Activated T-cell treated with anti-CD3 and anti-CD28 coated beads, Interleukin-2, amount 50 U/mL, for 72 hours (primary cell): ENCODE measurements at regions not wholly inside any gene's neighbourhood (a gene's known extent, or its start where the extent isn't known, plus 50 kb on each side); places are given as distances from the start of the nearest gene placed in this dataset.

ENCODE experiments used
- ATAC-seq, 2 donors: fragments of 150-1000 bp; cut with Tn5 transposase; replicated peaks in 1 of 2; 2 replicates each; pipeline ENCODE4 v1.10.0; 2021; ENCODE audit warnings: moderate library complexity in 2 of 2, mild to moderate bottlenecking in 1 of 2
- DNase-seq, 2 donors: peaks; one replicate each; pipeline ENCODE4 v3.0.0; 2021 to 2022; ENCODE audit warnings: mixed read lengths in 1 of 2
- H3K27ac Mint-ChIP-seq: one replicate; pipeline ENCODE4 v1.8.0; 2022; ENCODE audit warnings: mild to moderate bottlenecking, moderate library complexity, mixed read lengths
- H3K27me3 Mint-ChIP-seq: one replicate; pipeline ENCODE4 v1.8.0; 2022; ENCODE audit warnings: low read depth, mixed read lengths
- H3K36me3 Mint-ChIP-seq, 2 donors: one replicate each; pipeline ENCODE4 v1.8.0; 2022; ENCODE audit warnings: mixed read lengths in 2 of 2, mild to moderate bottlenecking in 1 of 2; ENCODE audit not compliant: insufficient read depth in 2 of 2
- H3K4me1 Mint-ChIP-seq: one replicate; pipeline ENCODE4 v1.8.0; 2022; ENCODE audit warnings: low read depth, mixed read lengths
- H3K4me3 Mint-ChIP-seq, 2 donors: one replicate each; pipeline ENCODE4 v1.8.0; 2022; ENCODE audit warnings: mild to moderate bottlenecking in 2 of 2, mixed read lengths in 2 of 2, moderate library complexity in 2 of 2
- H3K9me3 Mint-ChIP-seq, 2 donors: one replicate each; pipeline ENCODE4 v1.8.0; 2022; ENCODE audit warnings: mixed read lengths in 2 of 2

DNA sequence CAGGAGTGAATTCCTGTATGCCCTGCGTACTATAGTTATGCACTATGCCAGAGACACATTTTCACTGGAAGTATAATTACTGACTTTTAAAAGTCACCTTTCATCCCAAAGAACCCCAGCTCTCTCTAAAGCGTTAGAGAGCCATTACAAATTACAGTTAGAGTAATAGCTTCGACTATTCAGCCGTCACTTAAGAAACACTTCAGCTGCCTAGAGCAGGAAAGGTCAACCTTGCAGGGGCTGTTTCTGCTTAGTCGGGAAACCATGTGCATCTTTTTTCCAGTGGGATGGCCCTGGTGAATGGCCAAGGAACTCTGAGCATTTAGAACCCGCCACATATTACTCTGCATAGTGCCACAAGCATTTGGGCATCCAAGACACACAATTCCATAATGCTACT lies 235.9 kb downstream of the ARRDC4 start:
- Mint-ChIP-seq H3K4me1 (no peaks in the 10 kb centered on the region), H3K36me3 (no peaks in the 10 kb centered on the region), H3K9me3 (peaks cover 0 to 2% of the 10 kb centered on the region in 2 donors), H3K27ac (no peak overlapping the region), H3K27me3 (peaks cover 14% of the 10 kb centered on the region), H3K4me3 (no peak overlapping the region)
- ATAC-seq (no peak), DNase-seq (no peak)

DNA sequence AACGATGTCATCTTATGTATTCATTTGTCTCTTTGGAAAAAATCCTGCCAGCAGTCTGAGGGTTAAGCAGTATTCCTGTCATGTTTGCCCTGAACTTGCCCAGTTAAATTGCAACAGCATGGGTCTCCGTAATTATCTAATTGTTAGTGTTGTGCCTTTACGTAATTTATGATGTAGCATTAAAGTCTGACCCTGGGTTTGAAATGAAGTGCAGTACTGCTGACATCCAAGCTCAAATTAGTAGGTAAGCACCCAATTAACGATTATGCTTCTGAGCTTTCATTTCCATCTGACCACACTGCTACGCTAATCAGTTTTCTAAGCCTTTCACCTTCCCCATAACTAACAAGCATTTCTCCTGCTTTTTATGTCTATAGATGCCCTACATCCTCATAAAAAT lies 241.8 kb downstream of the ARRDC4 start:
- no peak for ATAC-seq
- no peak for DNase-seq
- H3K4me1 Mint-ChIP-seq = no peaks in the 10 kb centered on the region
- no peak overlapping the region for H3K27ac Mint-ChIP-seq
- H3K36me3 Mint-ChIP-seq = no peaks in the 10 kb centered on the region
- H3K27me3 Mint-ChIP-seq = peaks cover 14% of the 10 kb centered on the region
- H3K4me3 Mint-ChIP-seq = no peak overlapping the region
- H3K9me3 Mint-ChIP-seq = peaks cover 0 to 2% of the 10 kb centered on the region in 2 donors

DNA sequence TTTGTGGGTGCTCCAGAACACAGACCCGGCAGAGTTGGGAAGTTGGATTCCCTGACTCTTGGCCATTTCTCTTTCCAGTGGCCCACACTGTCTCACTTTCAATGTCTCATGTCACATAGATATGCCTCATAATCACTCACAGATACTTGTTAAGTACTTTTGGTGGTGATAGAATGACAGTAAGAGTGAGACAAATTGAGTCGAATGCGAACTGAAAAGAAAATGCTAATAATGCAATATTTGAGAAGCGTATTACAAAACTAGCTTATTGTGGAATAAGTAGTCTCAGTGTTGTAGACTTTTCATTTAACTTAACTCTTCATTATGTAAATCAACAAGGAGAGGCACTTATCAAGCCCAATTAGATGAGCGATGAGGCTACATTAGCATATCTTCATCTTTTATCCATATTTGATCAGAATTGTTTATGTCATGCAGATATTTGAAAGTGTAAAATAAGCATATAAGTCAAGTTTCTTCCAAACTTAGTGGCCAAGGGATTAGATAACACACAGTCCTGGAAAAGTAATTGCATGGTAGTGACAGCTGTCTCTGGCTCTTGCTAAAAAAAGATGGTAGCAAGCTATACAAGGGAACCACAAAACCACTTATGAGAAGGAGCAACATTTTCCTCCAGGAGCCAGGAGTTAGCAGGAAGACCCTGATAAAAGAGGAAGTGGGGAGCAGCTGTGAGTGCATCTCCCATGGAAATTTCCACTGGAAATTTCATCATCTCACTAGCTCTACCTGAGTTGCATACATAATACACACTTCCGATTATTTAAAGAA lies 243.6 kb downstream of the ARRDC4 start:
- H3K9me3 Mint-ChIP-seq = no peaks in the 10 kb centered on the region
- H3K27ac Mint-ChIP-seq = no peak overlapping the region
- H3K4me3 Mint-ChIP-seq = no peak overlapping the region
- H3K4me1 Mint-ChIP-seq = no peaks in the 10 kb centered on the region
- peaks cover 10% of the 10 kb centered on the region for H3K27me3 Mint-ChIP-seq
- ATAC-seq (no peak), DNase-seq (no peak)
- no peaks in the 10 kb centered on the region for H3K36me3 Mint-ChIP-seq

- no peak overlapping the region for H3K4me3 Mint-ChIP-seq
- ATAC-seq (no peak), DNase-seq (no peak)
- H3K27ac Mint-ChIP-seq = no peak overlapping the region
- no peaks in the 10 kb centered on the region for H3K36me3 Mint-ChIP-seq
- no peaks in the 10 kb centered on the region for H3K9me3 Mint-ChIP-seq
- H3K4me1 Mint-ChIP-seq = no peaks in the 10 kb centered on the region
- H3K27me3 Mint-ChIP-seq = peaks cover 9% of the 10 kb centered on the region
Observed at GRCh38 chr15:98207928-98208327, 247.4 kb downstream of the ARRDC4 start.

DNA sequence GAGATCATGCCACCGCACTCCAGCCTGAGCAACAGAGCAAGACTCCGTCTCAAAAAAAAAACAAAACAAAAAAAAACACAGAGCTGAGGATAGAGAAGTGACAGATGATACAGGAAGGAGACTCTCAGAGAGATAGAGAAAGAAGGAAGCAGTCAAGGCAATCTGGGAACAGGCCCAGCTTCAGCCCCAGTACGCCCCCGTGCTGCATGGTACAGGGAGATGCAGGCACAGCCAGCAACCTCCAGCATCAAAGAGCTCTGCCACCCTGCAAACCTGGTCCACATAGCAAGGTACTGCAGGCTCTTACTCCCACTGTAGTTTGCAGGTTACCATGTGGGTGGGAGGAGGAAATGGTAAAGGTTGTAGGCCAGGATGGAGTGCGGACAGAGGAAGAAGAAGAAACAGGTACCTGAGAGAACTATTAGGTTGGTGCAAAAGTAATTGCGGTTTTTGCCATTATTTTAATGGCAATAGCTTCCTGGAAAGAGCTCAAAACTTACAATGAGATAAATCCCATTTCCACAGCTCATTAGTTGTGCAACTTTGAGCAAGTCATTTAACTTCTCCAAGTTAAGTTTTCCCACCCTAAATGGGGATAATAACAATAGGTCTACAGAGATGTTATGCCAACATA lies 253.0 kb downstream of the ARRDC4 start:
- Mint-ChIP-seq H3K27ac (no peak overlapping the region), H3K4me3 (no peak overlapping the region), H3K4me1 (no peaks in the 10 kb centered on the region), H3K36me3 (no peaks in the 10 kb centered on the region), H3K9me3 (no peaks in the 10 kb centered on the region), H3K27me3 (peaks cover 5% of the 10 kb centered on the region)
- DNase-seq (no peak), ATAC-seq (no peak)

- no peaks in the 10 kb centered on the region for H3K36me3 Mint-ChIP-seq
- no peaks in the 10 kb centered on the region for H3K9me3 Mint-ChIP-seq
- H3K27ac Mint-ChIP-seq = no peak overlapping the region
- H3K4me1 Mint-ChIP-seq = no peaks in the 10 kb centered on the region
- no peak for ATAC-seq
- H3K4me3 Mint-ChIP-seq = no peak overlapping the region
- no peak for DNase-seq
- H3K27me3 Mint-ChIP-seq = no peaks in the 10 kb centered on the region
Observed at GRCh38 chr15:98216166-98216565, 255.7 kb downstream of the ARRDC4 start.

- no peaks in the 10 kb centered on the region for H3K27me3 Mint-ChIP-seq
- no peak overlapping the region for H3K4me3 Mint-ChIP-seq
- H3K4me1 Mint-ChIP-seq = no peaks in the 10 kb centered on the region
- H3K27ac Mint-ChIP-seq = no peak overlapping the region
- DNase-seq (no peak), ATAC-seq (no peak)
- H3K9me3 Mint-ChIP-seq = no peaks in the 10 kb centered on the region
- no peaks in the 10 kb centered on the region for H3K36me3 Mint-ChIP-seq
Observed at GRCh38 chr15:98217356-98217755, 256.9 kb downstream of the ARRDC4 start.

- no peaks in the 10 kb centered on the region for H3K9me3 Mint-ChIP-seq
- H3K27me3 Mint-ChIP-seq = no peaks in the 10 kb centered on the region
- no peaks in the 10 kb centered on the region for H3K4me1 Mint-ChIP-seq
- no peaks in the 10 kb centered on the region for H3K36me3 Mint-ChIP-seq
- no peak overlapping the region for H3K4me3 Mint-ChIP-seq
- H3K27ac Mint-ChIP-seq = no peak overlapping the region
- DNase-seq = no peak
- ATAC-seq = no peak
Observed at GRCh38 chr15:98221144-98221543, 260.6 kb downstream of the ARRDC4 start.

DNA sequence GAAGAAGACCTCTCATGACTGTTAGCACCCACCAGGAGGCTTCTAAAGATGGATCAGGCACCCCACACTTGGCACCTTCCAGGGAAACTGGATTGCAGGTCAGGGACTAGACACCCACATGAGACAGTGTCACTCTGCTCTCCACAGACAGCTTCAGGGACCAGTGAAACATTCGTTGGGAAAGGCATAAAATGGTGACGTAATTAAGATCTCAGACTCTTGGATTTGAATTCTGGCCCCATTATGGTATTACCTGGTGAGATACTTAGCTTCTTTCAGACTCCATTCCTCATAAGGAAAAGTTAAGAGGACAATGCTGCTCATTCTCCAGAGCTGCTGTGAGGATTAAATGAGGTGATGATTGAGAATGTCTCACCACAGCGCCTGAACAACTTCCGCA lies 261.1 kb downstream of the ARRDC4 start:
- Mint-ChIP-seq H3K4me1 (no peaks in the 10 kb centered on the region), H3K36me3 (no peaks in the 10 kb centered on the region), H3K9me3 (no peaks in the 10 kb centered on the region), H3K4me3 (no peak overlapping the region), H3K27me3 (no peaks in the 10 kb centered on the region), H3K27ac (no peak overlapping the region)
- ATAC-seq = no peak
- no peak for DNase-seq

DNA sequence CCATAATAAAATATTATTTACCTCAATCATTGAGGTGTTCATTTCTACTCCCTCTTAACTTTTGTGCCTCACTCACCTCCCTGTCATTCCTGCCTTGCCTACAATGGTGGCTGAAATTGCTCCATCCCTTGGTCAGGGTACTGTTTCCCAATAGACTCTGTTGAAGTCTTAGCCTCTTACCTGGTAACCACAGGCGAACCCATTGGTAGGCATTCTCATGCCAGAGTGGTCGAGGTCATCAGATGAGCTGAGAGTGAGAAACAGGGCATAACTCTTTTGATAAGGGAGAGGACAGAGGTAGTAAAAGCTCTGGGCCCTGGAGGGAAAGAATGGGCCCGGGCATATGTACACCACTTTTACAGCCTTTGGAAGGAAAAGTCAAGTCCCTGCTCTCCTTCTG lies 265.6 kb downstream of the ARRDC4 start:
- Mint-ChIP-seq H3K27me3 (no peaks in the 10 kb centered on the region), H3K4me3 (no peak overlapping the region), H3K27ac (no peak overlapping the region), H3K9me3 (no peaks in the 10 kb centered on the region), H3K36me3 (no peaks in the 10 kb centered on the region), H3K4me1 (no peaks in the 10 kb centered on the region)
- ATAC-seq = no peak
- DNase-seq = no peak

DNA sequence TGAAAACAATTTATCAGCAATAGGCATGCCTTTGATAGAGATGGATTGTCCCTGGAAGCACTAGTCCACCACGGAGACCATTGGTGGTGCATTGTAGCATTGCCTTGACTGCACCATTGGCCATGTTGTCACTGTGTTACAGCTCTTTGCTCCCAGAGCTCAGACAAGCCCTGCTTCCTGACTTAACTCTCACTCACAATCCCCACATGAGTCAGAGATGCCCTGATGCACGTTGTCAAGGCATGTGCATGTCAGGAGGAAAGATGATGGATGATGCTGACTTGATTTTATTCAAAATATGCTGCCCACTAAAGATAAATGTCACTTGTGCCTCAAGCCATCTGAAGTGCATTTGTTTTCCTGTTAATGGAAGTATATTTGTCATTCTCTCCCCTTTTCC lies 266.1 kb downstream of the ARRDC4 start:
- Mint-ChIP-seq H3K27me3 (no peaks in the 10 kb centered on the region), H3K27ac (no peak overlapping the region), H3K9me3 (no peaks in the 10 kb centered on the region), H3K4me3 (no peak overlapping the region), H3K4me1 (no peaks in the 10 kb centered on the region), H3K36me3 (no peaks in the 10 kb centered on the region)
- DNase-seq (no peak), ATAC-seq (no peak)

- ATAC-seq = no peak
- H3K4me3 Mint-ChIP-seq = no peak overlapping the region
- H3K36me3 Mint-ChIP-seq = no peaks in the 10 kb centered on the region
- no peaks in the 10 kb centered on the region for H3K27me3 Mint-ChIP-seq
- H3K4me1 Mint-ChIP-seq = no peaks in the 10 kb centered on the region
- DNase-seq = no peak
- no peak overlapping the region for H3K27ac Mint-ChIP-seq
- no peaks in the 10 kb centered on the region for H3K9me3 Mint-ChIP-seq
Observed at GRCh38 chr15:98228846-98229245, 268.3 kb downstream of the ARRDC4 start.

GRCh38 chr15:98230975-98231374 lies 270.5 kb downstream of the ARRDC4 start:
- DNase-seq (no peak), ATAC-seq (no peak)
- Mint-ChIP-seq H3K36me3 (no peaks in the 10 kb centered on the region), H3K4me3 (no peak overlapping the region), H3K4me1 (no peaks in the 10 kb centered on the region), H3K27me3 (no peaks in the 10 kb centered on the region), H3K27ac (no peak overlapping the region), H3K9me3 (no peaks in the 10 kb centered on the region)
